Vagina (tissue), 2 donors: ENCODE measurements at regions not wholly inside any gene's neighbourhood (a gene's known extent, or its start where the extent isn't known, plus 50 kb on each side); places are given as distances from the start of the nearest gene placed in this dataset.

Experiments
- CTCF ChIP-seq, 3 experiments: fragments of 450-650 bp in 2 of 3; fragments of 200-600 bp in 1 of 3; sonication (generic) in 1 of 3; IDR thresholded peaks; one replicate each; pipeline ENCODE4 v1.5.1; 2017 to 2019; ENCODE audit warnings: antibody characterized with exemption in 3 of 3, mild to moderate bottlenecking in 2 of 3, moderate library complexity in 2 of 3
- POLR2A ChIP-seq, 2 donors: fragments of 450-650 bp; IDR thresholded peaks; one replicate each; pipeline ENCODE4 v1.6.1; 2017; ENCODE audit warnings: antibody characterized with exemption in 2 of 2, mild to moderate bottlenecking in 2 of 2, moderate library complexity in 2 of 2
- POLR2AphosphoS5 ChIP-seq, 2 donors: sonication (generic); formaldehyde crosslinking; IDR thresholded peaks; one replicate each; pipeline ENCODE4 v1.9.0; 2017; ENCODE audit warnings: antibody characterized with exemption in 2 of 2, mild to moderate bottlenecking in 2 of 2, low read depth in 1 of 2; ENCODE audit not compliant: insufficient read depth in 1 of 2

- TF ChIP-seq CTCF (IDR thresholded peaks at IDR 0.05) (no peak), POLR2A (IDR thresholded peaks at IDR 0.05) (no peak), POLR2AphosphoS5 (IDR thresholded peaks at IDR 0.05; ENCODE audit: insufficient read depth in 1 of 2, low read depth in 1 of 2) (no peak)
Measured at GRCh38 chr9:85224729-85225128, 517.0 kb downstream of the AGTPBP1 start.
